GM21825 (cell line): ENCODE measurements at regions not wholly inside any gene's neighbourhood (a gene's known extent, or its start where the extent isn't known, plus 50 kb on each side); places are given as distances from the start of the nearest gene placed in this dataset.

Experiments
- ATAC-seq: cut with Tn5 transposase; IDR thresholded peaks from one replicate; pipeline ENCODE4 v1.9.1; 2021; ENCODE audit warnings: mild to moderate bottlenecking, moderate library complexity; ENCODE audit not compliant: unreplicated experiment

DNA sequence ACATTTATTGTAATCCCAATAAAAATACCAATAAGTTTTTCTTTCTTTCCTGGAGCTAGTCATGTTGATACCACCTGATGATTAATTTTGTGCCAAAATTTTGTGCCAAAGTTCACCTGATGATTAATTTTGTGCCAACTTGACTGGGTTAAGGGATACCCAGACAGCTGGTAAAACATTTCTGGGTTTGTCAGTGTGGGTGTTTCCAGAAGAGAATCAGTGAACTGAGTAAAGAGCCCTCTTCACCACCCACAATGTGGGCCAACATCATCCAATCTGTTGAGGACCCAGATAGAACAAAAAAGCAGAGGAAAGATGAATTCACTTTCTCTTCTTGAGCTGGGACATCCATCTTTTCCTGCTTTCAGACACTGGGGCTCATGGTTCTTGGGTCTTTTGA is 292.9 kb downstream of the LMO7 start:
- no peak for ATAC-seq

DNA sequence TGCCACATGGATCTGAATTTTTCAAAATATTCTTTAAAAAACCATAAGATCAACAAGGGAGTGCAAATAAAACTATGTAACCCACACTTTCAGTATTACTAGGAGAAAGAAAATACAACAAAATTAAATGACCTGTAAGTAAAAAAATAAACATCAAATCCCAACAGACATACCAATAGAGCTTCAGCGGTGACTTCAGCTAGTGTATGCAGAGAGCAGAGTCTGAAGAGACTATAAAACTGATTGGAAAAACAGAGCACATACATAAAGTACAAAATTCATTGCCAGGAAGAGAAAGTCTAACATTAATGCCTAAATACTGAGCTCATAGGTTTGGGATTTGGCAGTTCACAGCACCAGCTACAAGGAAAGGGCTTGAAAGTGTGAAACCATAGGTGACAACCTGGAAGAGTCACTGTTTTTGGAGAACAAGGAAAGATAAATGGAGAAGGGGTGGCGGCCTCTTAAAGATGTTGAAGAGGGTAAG is 291.1 kb downstream of the LMO7 start:
- ATAC-seq, result no peak

DNA sequence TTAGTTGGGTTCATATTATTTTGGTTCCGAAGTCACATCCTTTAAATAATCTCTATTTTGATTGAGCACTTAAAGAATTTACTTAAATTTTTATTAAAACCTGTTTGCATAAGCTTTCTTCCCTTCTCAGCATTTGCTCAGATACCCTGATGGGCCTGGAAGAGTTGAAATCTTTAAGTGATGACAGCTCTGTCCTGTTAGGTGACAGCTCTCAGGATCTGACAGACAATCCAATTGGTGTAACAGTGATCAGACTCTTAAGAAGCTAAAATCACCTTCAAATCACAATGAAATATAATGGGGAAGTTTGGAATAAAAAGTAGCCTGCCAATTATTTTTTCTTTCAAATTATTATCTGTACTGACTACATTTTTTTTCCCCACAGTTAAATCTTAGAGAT is 284.4 kb downstream of the LMO7 start:
- ATAC-seq, result no peak

GRCh38 chr13:75919660-75920199 is 283.6 kb downstream of the LMO7 start:
- ATAC-seq, result no peak

DNA sequence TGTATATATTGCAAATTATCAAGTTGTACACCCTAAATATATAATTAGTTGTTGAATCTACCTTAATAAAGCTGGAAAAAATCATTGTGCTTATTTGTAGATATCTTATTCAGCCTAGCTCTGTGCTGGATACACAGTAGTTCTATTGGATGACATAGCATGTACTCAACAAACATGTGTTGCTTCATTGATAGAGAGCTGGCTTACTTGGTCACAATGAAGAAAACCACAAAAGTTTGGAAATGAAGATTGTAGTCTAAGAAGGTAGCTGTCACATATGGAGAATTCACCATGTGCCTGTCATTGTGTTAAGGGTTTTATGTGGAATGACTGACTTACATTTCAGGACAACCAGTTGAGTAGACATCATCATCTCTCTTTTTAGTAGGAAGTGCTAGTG is 278.9 kb downstream of the LMO7 start:
- ATAC-seq, result no peak

- no peak for ATAC-seq
Measured at GRCh38 chr13:75913925-75914324, 277.8 kb downstream of the LMO7 start.

DNA sequence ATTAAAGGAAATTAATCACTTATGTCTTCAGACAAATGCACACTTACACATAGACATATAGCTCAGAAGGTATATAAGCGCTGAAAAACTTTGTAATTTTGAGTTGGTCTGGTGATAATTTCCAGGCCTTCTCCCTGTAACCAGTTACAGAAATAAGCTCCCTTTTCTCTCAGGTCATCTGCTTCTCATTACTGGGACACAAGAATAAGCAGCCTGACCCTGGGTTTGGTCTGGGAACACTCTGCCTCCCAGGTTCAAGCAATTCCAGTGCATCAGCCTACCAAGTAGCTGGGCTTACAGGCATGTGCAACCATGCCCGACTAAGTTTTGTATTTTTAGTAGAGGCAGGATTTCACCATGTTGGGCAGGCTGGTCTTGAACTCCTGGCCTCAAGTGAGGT is 274.5 kb downstream of the LMO7 start:
- no peak for ATAC-seq
